Natural killer cell (primary cell): ENCODE measurements at regions not wholly inside any gene's neighbourhood (a gene's known extent, or its start where the extent isn't known, plus 50 kb on each side); places are given as distances from the start of the nearest gene placed in this dataset.

Experiments
- ATAC-seq, 3 donors: fragments of 150-1000 bp in 2 of 3; fragments of 200-7000 bp in 1 of 3; cut with Tn5 transposase; 1 replicate in 1 of 3; 2 replicates in 2 of 3; pipeline ENCODE4 v1.10.0; 2021; ENCODE audit warnings: mild to moderate bottlenecking in 2 of 3, moderate library complexity in 2 of 3
- DNase-seq, 2 donors: peaks; one replicate each; pipeline versions ENCODE4 v3.0.0 to v3.0.0-alpha.2; 2013 to 2021; ENCODE audit warnings: mixed read lengths in 1 of 2
- H3K27ac ChIP-seq: one replicate; pipeline ENCODE4 v1.5.1; 2013; ENCODE audit warnings: mild to moderate bottlenecking, low read length
- H3K27me3 ChIP-seq: one replicate; pipeline ENCODE4 v1.6.1; 2013; ENCODE audit warnings: low read length; ENCODE audit not compliant: control insufficient read depth, insufficient read depth
- H3K36me3 ChIP-seq: one replicate; pipeline ENCODE4 v1.6.1; 2013; ENCODE audit warnings: low read length; ENCODE audit not compliant: control insufficient read depth, insufficient read depth
- H3K4me1 ChIP-seq: one replicate; pipeline ENCODE4 v1.6.1; 2013; ENCODE audit warnings: low read length; ENCODE audit not compliant: control insufficient read depth, insufficient read depth
- H3K4me3 ChIP-seq: one replicate; pipeline ENCODE4 v1.5.1; 2013; ENCODE audit warnings: low read length
- H3K9me3 ChIP-seq: one replicate; pipeline ENCODE4 v1.6.1; 2013; ENCODE audit warnings: low read length; ENCODE audit not compliant: control insufficient read depth, insufficient read depth
- H3K27ac Mint-ChIP-seq, 2 donors: one replicate each; pipeline ENCODE4 v1.8.0; 2022; ENCODE audit warnings: mild to moderate bottlenecking in 2 of 2, mixed read lengths in 2 of 2, moderate library complexity in 1 of 2
- H3K27me3 Mint-ChIP-seq, 2 donors: one replicate each; pipeline ENCODE4 v1.8.0; 2022; ENCODE audit warnings: low read depth in 2 of 2, mixed read lengths in 2 of 2
- H3K36me3 Mint-ChIP-seq: one replicate; pipeline ENCODE4 v1.8.0; 2022; ENCODE audit warnings: mixed read lengths
- H3K4me1 Mint-ChIP-seq, 2 donors: one replicate each; pipeline ENCODE4 v1.8.0; 2022; ENCODE audit warnings: mixed read lengths in 2 of 2
- H3K4me3 Mint-ChIP-seq: one replicate; pipeline ENCODE4 v1.8.0; 2022; ENCODE audit warnings: mild to moderate bottlenecking, moderate library complexity, mixed read lengths
- H3K9me3 Mint-ChIP-seq, 2 donors: one replicate each; pipeline ENCODE4 v1.8.0; 2022; ENCODE audit warnings: mixed read lengths in 2 of 2
- WGBS: methylation state at CpG from one replicate; pipeline ENCODE4 v1.1.7; 2013; ENCODE audit warnings: missing lambda C conversion rate; ENCODE audit not compliant: insufficient coverage; 5-methylcytosine and 5-hydroxymethylcytosine counted together
- intact Hi-C: fragments of 100-400 bp; cut with micrococcal nuclease; formaldehyde crosslinking; loops from one replicate; pipeline ENCODE4 v1.14.2; 2022
- TF ChIP-seq, protein P1 (sequence below): fragments of 200-600 bp; IDR thresholded peaks from one replicate; pipeline ENCODE4 v1.8.0; 2022; ENCODE audit warnings: antibody characterized with exemption

GRCh38 chr1:238681451-238681850 is 704.9 kb upstream of the CHRM3 start:
- Mint-ChIP-seq H3K9me3 (peaks cover 11 to 27% of the 10 kb centered on the region in 2 donors), H3K4me3 (no peak overlapping the region), H3K27me3 (no peaks in the 10 kb centered on the region), H3K4me1 (no peaks in the 10 kb centered on the region), H3K36me3 (peaks cover 17% of the 10 kb centered on the region), H3K27ac (no peak overlapping the region)
- TF ChIP-seq, protein P1, sequence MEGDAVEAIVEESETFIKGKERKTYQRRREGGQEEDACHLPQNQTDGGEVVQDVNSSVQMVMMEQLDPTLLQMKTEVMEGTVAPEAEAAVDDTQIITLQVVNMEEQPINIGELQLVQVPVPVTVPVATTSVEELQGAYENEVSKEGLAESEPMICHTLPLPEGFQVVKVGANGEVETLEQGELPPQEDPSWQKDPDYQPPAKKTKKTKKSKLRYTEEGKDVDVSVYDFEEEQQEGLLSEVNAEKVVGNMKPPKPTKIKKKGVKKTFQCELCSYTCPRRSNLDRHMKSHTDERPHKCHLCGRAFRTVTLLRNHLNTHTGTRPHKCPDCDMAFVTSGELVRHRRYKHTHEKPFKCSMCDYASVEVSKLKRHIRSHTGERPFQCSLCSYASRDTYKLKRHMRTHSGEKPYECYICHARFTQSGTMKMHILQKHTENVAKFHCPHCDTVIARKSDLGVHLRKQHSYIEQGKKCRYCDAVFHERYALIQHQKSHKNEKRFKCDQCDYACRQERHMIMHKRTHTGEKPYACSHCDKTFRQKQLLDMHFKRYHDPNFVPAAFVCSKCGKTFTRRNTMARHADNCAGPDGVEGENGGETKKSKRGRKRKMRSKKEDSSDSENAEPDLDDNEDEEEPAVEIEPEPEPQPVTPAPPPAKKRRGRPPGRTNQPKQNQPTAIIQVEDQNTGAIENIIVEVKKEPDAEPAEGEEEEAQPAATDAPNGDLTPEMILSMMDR: no peak
- no peaks in the 10 kb centered on the region for H3K9me3 ChIP-seq
- no peak overlapping the region for H3K4me3 ChIP-seq
- intact Hi-C loops: no loop called here
- no peaks in the 10 kb centered on the region for H3K36me3 ChIP-seq
- WGBS: 84% methylated on average over 4 of the region's 4 CpGs
- ATAC-seq: no peak
- no peak overlapping the region for H3K27ac ChIP-seq
- no peaks in the 10 kb centered on the region for H3K4me1 ChIP-seq
- no peaks in the 10 kb centered on the region for H3K27me3 ChIP-seq
- DNase-seq: no peak

- Mint-ChIP-seq H3K27me3 (no peaks in the 10 kb centered on the region), H3K27ac (no peak overlapping the region), H3K4me3 (no peak overlapping the region), H3K36me3 (peaks cover 17% of the 10 kb centered on the region), H3K4me1 (no peaks in the 10 kb centered on the region), H3K9me3 (peaks cover 11 to 30% of the 10 kb centered on the region in 2 donors)
- 91% methylated on average over 4 of the region's 5 CpGs for WGBS
- no peaks in the 10 kb centered on the region for H3K27me3 ChIP-seq
- intact Hi-C loops: no loop called here
- H3K4me3 ChIP-seq: no peak overlapping the region
- H3K9me3 ChIP-seq: no peaks in the 10 kb centered on the region
- no peaks in the 10 kb centered on the region for H3K36me3 ChIP-seq
- no peak overlapping the region for H3K27ac ChIP-seq
- no peak for ATAC-seq
- no peaks in the 10 kb centered on the region for H3K4me1 ChIP-seq
- no peak for DNase-seq
- TF ChIP-seq, protein P1: no peak
Measured at GRCh38 chr1:238681021-238681420, 705.3 kb upstream of the CHRM3 start.

- H3K9me3 Mint-ChIP-seq: peaks cover 12 to 30% of the 10 kb centered on the region in 2 donors
- intact Hi-C loops: no loop called here
- H3K9me3 ChIP-seq: peaks cover 4% of the 10 kb centered on the region
- peaks cover 9% of the 10 kb centered on the region for H3K36me3 Mint-ChIP-seq
- H3K4me3 Mint-ChIP-seq: no peak overlapping the region
- no peaks in the 10 kb centered on the region for H3K4me1 Mint-ChIP-seq
- H3K4me1 ChIP-seq: no peaks in the 10 kb centered on the region
- 88% methylated on average over 2 of the region's 4 CpGs for WGBS
- DNase-seq (no peak), ATAC-seq (no peak)
- TF ChIP-seq, protein P1: no peak
- H3K27me3 ChIP-seq: no peaks in the 10 kb centered on the region
- H3K36me3 ChIP-seq: no peaks in the 10 kb centered on the region
- H3K27ac ChIP-seq: no peak overlapping the region
- no peak overlapping the region for H3K4me3 ChIP-seq
- no peak overlapping the region for H3K27ac Mint-ChIP-seq
- no peaks in the 10 kb centered on the region for H3K27me3 Mint-ChIP-seq
Measured at GRCh38 chr1:238677567-238677966, 708.8 kb upstream of the CHRM3 start.

- no peak overlapping the region for H3K4me3 Mint-ChIP-seq
- DNase-seq: no peak
- no peaks in the 10 kb centered on the region for H3K36me3 ChIP-seq
- no peak overlapping the region for H3K27ac ChIP-seq
- no peaks in the 10 kb centered on the region for H3K27me3 ChIP-seq
- ATAC-seq: no peak
- no peaks in the 10 kb centered on the region for H3K27me3 Mint-ChIP-seq
- intact Hi-C loops: no loop called here
- TF ChIP-seq, protein P1: no peak
- 89% methylated on average over 1 of the region's 1 CpG for WGBS
- no peaks in the 10 kb centered on the region for H3K4me1 ChIP-seq
- no peaks in the 10 kb centered on the region for H3K4me1 Mint-ChIP-seq
- no peak overlapping the region for H3K4me3 ChIP-seq
- H3K9me3 ChIP-seq: peaks cover 4% of the 10 kb centered on the region
- no peak overlapping the region for H3K27ac Mint-ChIP-seq
- H3K36me3 Mint-ChIP-seq: no peaks in the 10 kb centered on the region
- H3K9me3 Mint-ChIP-seq: peaks cover 5 to 14% of the 10 kb centered on the region in 2 donors
Measured at GRCh38 chr1:238675221-238675620, 711.1 kb upstream of the CHRM3 start.
